Mucosa of stomach (tissue), 1 donor: ENCODE measurements at regions not wholly inside any gene's neighbourhood (a gene's known extent, or its start where the extent isn't known, plus 50 kb on each side); places are given as distances from the start of the nearest gene placed in this dataset.

ENCODE experiments used
- H3K27me3 ChIP-seq: one replicate; pipeline ENCODE4 v1.7.0; 2013; ENCODE audit warnings: mild to moderate bottlenecking, low read length; ENCODE audit not compliant: control insufficient read depth, insufficient read depth
- H3K36me3 ChIP-seq: one replicate; pipeline ENCODE4 v1.7.0; 2013; ENCODE audit warnings: low read length; ENCODE audit not compliant: control insufficient read depth, insufficient read depth
- H3K4me1 ChIP-seq: one replicate; pipeline ENCODE4 v1.7.0; 2013; ENCODE audit warnings: mild to moderate bottlenecking, low read length; ENCODE audit not compliant: control insufficient read depth, insufficient read depth
- H3K4me3 ChIP-seq: one replicate; pipeline ENCODE4 v1.7.0; 2013; ENCODE audit warnings: low read length
- H3K9ac ChIP-seq: one replicate; pipeline ENCODE4 v1.7.0; 2013; ENCODE audit warnings: mild to moderate bottlenecking, low read length, moderate library complexity
- H3K9me3 ChIP-seq: one replicate; pipeline ENCODE4 v1.7.0; 2013; ENCODE audit warnings: mild to moderate bottlenecking, low read length, moderate library complexity; ENCODE audit not compliant: control insufficient read depth
- donor health status: Pancreatic carcinoma.

- Histone ChIP-seq H3K9ac (no peak overlapping the region), H3K9me3 (no peaks in the 10 kb centered on the region), H3K36me3 (no peaks in the 10 kb centered on the region), H3K4me1 (no peaks in the 10 kb centered on the region), H3K4me3 (no peak overlapping the region), H3K27me3 (no peaks in the 10 kb centered on the region)
Observed at GRCh38 chr10:24086296-24087086, 122.4 kb upstream of the KIAA1217 start.

GRCh38 chr10:24091256-24091655 lies 117.7 kb upstream of the KIAA1217 start:
- Histone ChIP-seq H3K4me3 (no peak overlapping the region), H3K27me3 (no peaks in the 10 kb centered on the region)

GRCh38 chr10:24096281-24096680 lies 112.7 kb upstream of the KIAA1217 start:
- Histone ChIP-seq H3K4me3 (no peak overlapping the region), H3K27me3 (no peaks in the 10 kb centered on the region), H3K4me1 (no peaks in the 10 kb centered on the region), H3K9ac (no peak overlapping the region), H3K36me3 (no peaks in the 10 kb centered on the region), H3K9me3 (no peaks in the 10 kb centered on the region)

More at GRCh38 chr10:24091256-24091655, 117.7 kb upstream of the KIAA1217 start:
- Histone ChIP-seq H3K9ac (no peak overlapping the region), H3K4me1 (no peaks in the 10 kb centered on the region), H3K9me3 (no peaks in the 10 kb centered on the region), H3K36me3 (no peaks in the 10 kb centered on the region)

GRCh38 chr10:24097751-24098207 lies 111.2 kb upstream of the KIAA1217 start:
- H3K36me3 ChIP-seq: no peaks in the 10 kb centered on the region
- H3K9ac ChIP-seq: no peak overlapping the region
- H3K4me3 ChIP-seq: no peak overlapping the region
- no peaks in the 10 kb centered on the region for H3K9me3 ChIP-seq
- no peaks in the 10 kb centered on the region for H3K27me3 ChIP-seq
- no peaks in the 10 kb centered on the region for H3K4me1 ChIP-seq

GRCh38 chr10:24104895-24105294 lies 104.0 kb upstream of the KIAA1217 start:
- Histone ChIP-seq H3K9me3 (no peaks in the 10 kb centered on the region), H3K4me1 (no peaks in the 10 kb centered on the region), H3K4me3 (no peak overlapping the region), H3K9ac (no peak overlapping the region), H3K27me3 (no peaks in the 10 kb centered on the region), H3K36me3 (no peaks in the 10 kb centered on the region)

GRCh38 chr10:24113901-24114300 lies 95.0 kb upstream of the KIAA1217 start:
- no peaks in the 10 kb centered on the region for H3K9me3 ChIP-seq
- no peaks in the 10 kb centered on the region for H3K36me3 ChIP-seq
- H3K27me3 ChIP-seq: no peaks in the 10 kb centered on the region
- H3K9ac ChIP-seq: no peak overlapping the region
- no peaks in the 10 kb centered on the region for H3K4me1 ChIP-seq
- H3K4me3 ChIP-seq: no peak overlapping the region

- Histone ChIP-seq H3K4me1 (no peaks in the 10 kb centered on the region), H3K9ac (no peak overlapping the region), H3K4me3 (no peak overlapping the region), H3K27me3 (no peaks in the 10 kb centered on the region), H3K36me3 (no peaks in the 10 kb centered on the region), H3K9me3 (no peaks in the 10 kb centered on the region)
Observed at GRCh38 chr10:24114556-24114955, 94.4 kb upstream of the KIAA1217 start.

GRCh38 chr10:24115403-24115802 lies 93.5 kb upstream of the KIAA1217 start:
- H3K9ac ChIP-seq: no peak overlapping the region
- no peak overlapping the region for H3K4me3 ChIP-seq
- H3K36me3 ChIP-seq: no peaks in the 10 kb centered on the region
- no peaks in the 10 kb centered on the region for H3K4me1 ChIP-seq
- H3K9me3 ChIP-seq: no peaks in the 10 kb centered on the region
- H3K27me3 ChIP-seq: no peaks in the 10 kb centered on the region

- H3K9ac ChIP-seq: no peak overlapping the region
Observed at GRCh38 chr10:24118246-24118645, 90.7 kb upstream of the KIAA1217 start.

GRCh38 chr10:24119896-24120295 lies 89.0 kb upstream of the KIAA1217 start:
- Histone ChIP-seq H3K36me3 (no peaks in the 10 kb centered on the region), H3K4me3 (no peak overlapping the region), H3K9me3 (no peaks in the 10 kb centered on the region), H3K27me3 (no peaks in the 10 kb centered on the region), H3K4me1 (no peaks in the 10 kb centered on the region), H3K9ac (no peak overlapping the region)

More at GRCh38 chr10:24118246-24118645, 90.7 kb upstream of the KIAA1217 start:
- Histone ChIP-seq H3K4me3 (no peak overlapping the region), H3K9me3 (no peaks in the 10 kb centered on the region), H3K27me3 (no peaks in the 10 kb centered on the region), H3K36me3 (no peaks in the 10 kb centered on the region), H3K4me1 (no peaks in the 10 kb centered on the region)

- no peaks in the 10 kb centered on the region for H3K36me3 ChIP-seq
- no peaks in the 10 kb centered on the region for H3K4me1 ChIP-seq
- no peak overlapping the region for H3K4me3 ChIP-seq
- no peaks in the 10 kb centered on the region for H3K27me3 ChIP-seq
- no peak overlapping the region for H3K9ac ChIP-seq
- H3K9me3 ChIP-seq: no peaks in the 10 kb centered on the region
Observed at GRCh38 chr10:24120646-24121045, 88.3 kb upstream of the KIAA1217 start.

GRCh38 chr10:24127516-24127915 lies 81.4 kb upstream of the KIAA1217 start:
- no peaks in the 10 kb centered on the region for H3K36me3 ChIP-seq
- H3K27me3 ChIP-seq: no peaks in the 10 kb centered on the region
- H3K9me3 ChIP-seq: no peaks in the 10 kb centered on the region
- H3K4me1 ChIP-seq: no peaks in the 10 kb centered on the region
- no peak overlapping the region for H3K9ac ChIP-seq
- H3K4me3 ChIP-seq: no peak overlapping the region
